GM19043 (cell line): ENCODE measurements at regions not wholly inside any gene's neighbourhood (a gene's known extent, or its start where the extent isn't known, plus 50 kb on each side); places are given as distances from the start of the nearest gene placed in this dataset.

Experiments
- ATAC-seq: cut with Tn5 transposase; IDR thresholded peaks from one replicate; pipeline ENCODE4 v1.9.1; 2021; ENCODE audit warnings: low read depth; ENCODE audit not compliant: unreplicated experiment

- no peak for ATAC-seq
Measured at GRCh38 chr1:10958614-10959013, 53.8 kb upstream of the TARDBP start.

GRCh38 chr1:10960411-10961299 is 51.8 kb upstream of the TARDBP start:
- ATAC-seq: no peak

- no peak for ATAC-seq
Measured at GRCh38 chr1:10961300-10961833, 51.1 kb upstream of the TARDBP start.

GRCh38 chr1:10962483-10962882 is 50.0 kb upstream of the TARDBP start:
- ATAC-seq: no peak
